ENCODE measurements at regions not wholly inside any gene's neighbourhood (a gene's known extent, or its start where the extent isn't known, plus 50 kb on each side); places are given as distances from the start of the nearest gene placed in this dataset.

GRCh38 chr12:81809113-81809777, 50.1 kb upstream of the PPFIA2 start:
- no peak overlapping the region for H3K4me3 ChIP-seq (ENCODE audit: low read length)
- intact Hi-C loops (cut with DNase I): no loop called here
- no peak for DNase-seq
- no peaks in the 10 kb centered on the region for H3K27me3 ChIP-seq (ENCODE audit: control insufficient read depth, insufficient read depth)
- ATAC-seq: no peak
- H3K9me3 ChIP-seq (ENCODE audit: control insufficient read depth, low read length): no peaks in the 10 kb centered on the region
- no peak overlapping the region for H3K27ac ChIP-seq (ENCODE audit: low read length)
- WGBS: 83% methylated on average over 4 of the region's 4 CpGs
- no peaks in the 10 kb centered on the region for H3K4me1 ChIP-seq (ENCODE audit: control insufficient read depth, insufficient read depth, low read length)
